ENCODE measurements at regions not wholly inside any gene's neighbourhood (a gene's known extent, or its start where the extent isn't known, plus 50 kb on each side); places are given as distances from the start of the nearest gene placed in this dataset.

DNA sequence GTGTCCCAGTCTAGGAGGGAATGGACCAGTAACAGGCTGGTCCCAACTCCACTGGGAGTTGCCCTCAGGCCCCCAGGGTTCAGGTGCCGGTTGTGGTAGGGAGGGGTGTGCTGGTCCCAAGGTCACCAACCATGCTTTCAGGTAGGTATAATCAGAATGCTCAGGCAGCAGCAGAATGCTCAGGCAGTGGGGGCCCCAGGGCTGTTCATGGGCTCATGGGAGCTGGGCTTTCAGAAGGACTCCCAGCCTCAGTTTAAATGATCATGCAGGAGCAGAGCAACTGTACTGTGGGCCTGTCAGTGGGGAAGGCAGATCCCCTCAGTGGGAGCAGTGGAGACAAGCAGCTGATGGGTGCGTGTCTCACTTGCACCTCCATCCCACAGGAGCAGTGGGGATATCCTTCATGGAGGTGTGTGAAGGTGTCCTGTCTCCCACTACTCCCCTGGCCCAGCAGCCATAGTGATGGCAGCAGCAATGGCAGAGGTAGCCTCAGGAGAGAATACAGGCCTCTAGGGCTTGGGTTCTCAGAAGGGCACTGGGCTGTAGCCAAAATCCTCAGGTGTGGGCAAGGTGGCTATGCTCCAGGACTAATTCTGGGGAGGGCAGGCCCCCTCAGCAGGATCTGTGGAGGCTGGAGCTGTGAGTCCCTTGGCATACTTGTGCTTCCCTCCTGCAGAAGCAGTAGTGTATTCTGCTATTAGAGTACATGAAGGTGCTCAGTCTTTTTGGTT, 917.3 kb upstream of the B3GALT2 start:
- intact Hi-C loops (cut with DNase I; ENCODE audit: low total_unique reads), result no loop called here
- H3K4me3 ChIP-seq, result no peak overlapping the region
- no peaks in the 10 kb centered on the region for H3K4me1 ChIP-seq
- TF ChIP-seq, protein P1, sequence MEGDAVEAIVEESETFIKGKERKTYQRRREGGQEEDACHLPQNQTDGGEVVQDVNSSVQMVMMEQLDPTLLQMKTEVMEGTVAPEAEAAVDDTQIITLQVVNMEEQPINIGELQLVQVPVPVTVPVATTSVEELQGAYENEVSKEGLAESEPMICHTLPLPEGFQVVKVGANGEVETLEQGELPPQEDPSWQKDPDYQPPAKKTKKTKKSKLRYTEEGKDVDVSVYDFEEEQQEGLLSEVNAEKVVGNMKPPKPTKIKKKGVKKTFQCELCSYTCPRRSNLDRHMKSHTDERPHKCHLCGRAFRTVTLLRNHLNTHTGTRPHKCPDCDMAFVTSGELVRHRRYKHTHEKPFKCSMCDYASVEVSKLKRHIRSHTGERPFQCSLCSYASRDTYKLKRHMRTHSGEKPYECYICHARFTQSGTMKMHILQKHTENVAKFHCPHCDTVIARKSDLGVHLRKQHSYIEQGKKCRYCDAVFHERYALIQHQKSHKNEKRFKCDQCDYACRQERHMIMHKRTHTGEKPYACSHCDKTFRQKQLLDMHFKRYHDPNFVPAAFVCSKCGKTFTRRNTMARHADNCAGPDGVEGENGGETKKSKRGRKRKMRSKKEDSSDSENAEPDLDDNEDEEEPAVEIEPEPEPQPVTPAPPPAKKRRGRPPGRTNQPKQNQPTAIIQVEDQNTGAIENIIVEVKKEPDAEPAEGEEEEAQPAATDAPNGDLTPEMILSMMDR (IDR thresholded peaks at IDR 0.05), result no peak
- no peaks in the 10 kb centered on the region for H3K36me3 ChIP-seq
- no peaks in the 10 kb centered on the region for H3K27me3 ChIP-seq
- DNase-seq, result no peak
- H3K9me3 ChIP-seq, result no peaks in the 10 kb centered on the region
- H3K27ac ChIP-seq, result no peak overlapping the region

DNA sequence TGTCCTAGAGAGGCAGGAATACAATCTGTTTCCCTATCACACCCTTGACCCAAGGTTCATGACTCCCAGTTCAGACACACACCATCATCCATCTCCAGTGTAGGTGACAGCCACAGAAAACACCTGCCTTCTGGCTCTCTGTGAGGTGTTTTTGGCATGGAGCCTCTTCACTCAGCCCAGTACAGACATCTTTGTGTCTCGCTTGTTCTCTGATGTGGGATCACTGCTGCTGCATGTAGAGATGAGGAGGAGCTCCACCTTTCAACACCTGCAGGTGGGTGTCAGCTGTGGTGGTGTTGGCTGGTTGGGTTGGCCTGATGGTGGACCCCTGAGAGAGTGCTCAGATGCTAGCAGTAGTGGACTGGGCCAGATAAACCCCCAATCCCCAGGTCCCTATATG, 916.7 kb upstream of the B3GALT2 start:
- no peak for DNase-seq
- intact Hi-C loops (cut with DNase I; ENCODE audit: low total_unique reads), result no loop called here

GRCh38 chr1:194102607-194103006, 916.2 kb upstream of the B3GALT2 start:
- Histone ChIP-seq H3K4me3 (no peak overlapping the region), H3K9me3 (no peaks in the 10 kb centered on the region), H3K4me1 (no peaks in the 10 kb centered on the region), H3K36me3 (no peaks in the 10 kb centered on the region), H3K27me3 (no peaks in the 10 kb centered on the region), H3K27ac (no peak overlapping the region)
- intact Hi-C loops (cut with DNase I; ENCODE audit: low total_unique reads), result no loop called here
- DNase-seq, result no peak
- TF ChIP-seq, protein P1 (IDR thresholded peaks at IDR 0.05), result no peak

More for the DNA sequence above, 916.7 kb upstream of the B3GALT2 start:
- no peak overlapping the region for H3K27ac ChIP-seq
- no peaks in the 10 kb centered on the region for H3K4me1 ChIP-seq
- no peaks in the 10 kb centered on the region for H3K36me3 ChIP-seq
- H3K9me3 ChIP-seq, result no peaks in the 10 kb centered on the region
- TF ChIP-seq, protein P1 (IDR thresholded peaks at IDR 0.05), result no peak
- no peaks in the 10 kb centered on the region for H3K27me3 ChIP-seq
- no peak overlapping the region for H3K4me3 ChIP-seq

DNA sequence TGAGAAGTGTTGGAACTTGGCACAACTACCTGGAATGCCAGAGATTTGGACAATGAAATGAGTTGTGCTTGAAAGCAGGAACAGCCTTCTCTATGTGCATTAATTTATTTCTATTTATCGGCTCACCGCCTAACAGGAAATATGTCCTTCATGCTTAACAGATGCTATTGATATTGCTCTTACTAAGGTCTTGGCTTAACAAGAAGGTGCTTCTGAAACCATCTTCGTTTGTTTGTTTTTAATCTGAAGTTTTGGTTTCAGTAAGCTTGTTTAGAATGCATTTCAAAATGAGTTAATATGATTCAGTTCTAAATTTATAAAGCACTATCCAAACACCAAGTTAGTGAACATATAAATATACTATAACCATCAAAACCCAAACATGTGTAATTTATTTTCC, 898.3 kb upstream of the B3GALT2 start:
- no peaks in the 10 kb centered on the region for H3K4me1 ChIP-seq
- intact Hi-C loops (cut with DNase I; ENCODE audit: low total_unique reads), result no loop called here
- H3K27me3 ChIP-seq, result no peaks in the 10 kb centered on the region
- H3K27ac ChIP-seq, result no peak overlapping the region
- TF ChIP-seq, protein P1 (IDR thresholded peaks at IDR 0.05), result no peak
- no peaks in the 10 kb centered on the region for H3K9me3 ChIP-seq
- DNase-seq, result no peak
- H3K4me3 ChIP-seq, result no peak overlapping the region
- no peaks in the 10 kb centered on the region for H3K36me3 ChIP-seq

DNA sequence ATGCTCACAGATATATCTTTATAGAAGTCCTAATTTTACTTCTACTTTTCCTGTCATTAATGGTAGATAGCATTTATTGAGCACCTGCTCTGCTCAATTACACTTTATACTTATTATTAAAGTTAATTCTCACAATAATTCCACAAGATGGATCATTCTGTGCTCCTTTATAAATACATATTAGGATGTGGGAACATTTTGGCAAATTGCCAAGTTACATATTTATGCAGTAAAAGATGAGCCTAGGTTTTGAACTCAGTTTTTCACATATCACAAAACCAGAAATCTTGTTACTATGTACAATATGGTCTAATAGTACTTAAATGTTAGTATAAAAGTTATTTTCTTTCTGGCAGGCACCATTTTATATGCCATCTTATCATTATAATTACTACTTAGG, 895.0 kb upstream of the B3GALT2 start:
- no peak overlapping the region for H3K27ac ChIP-seq
- no peak for DNase-seq
- no peaks in the 10 kb centered on the region for H3K9me3 ChIP-seq
- TF ChIP-seq, protein P1 (IDR thresholded peaks at IDR 0.05), result no peak
- H3K4me3 ChIP-seq, result no peak overlapping the region
- intact Hi-C loops (cut with DNase I; ENCODE audit: low total_unique reads), result no loop called here
- H3K36me3 ChIP-seq, result no peaks in the 10 kb centered on the region
- H3K27me3 ChIP-seq, result no peaks in the 10 kb centered on the region
- no peaks in the 10 kb centered on the region for H3K4me1 ChIP-seq

DNA sequence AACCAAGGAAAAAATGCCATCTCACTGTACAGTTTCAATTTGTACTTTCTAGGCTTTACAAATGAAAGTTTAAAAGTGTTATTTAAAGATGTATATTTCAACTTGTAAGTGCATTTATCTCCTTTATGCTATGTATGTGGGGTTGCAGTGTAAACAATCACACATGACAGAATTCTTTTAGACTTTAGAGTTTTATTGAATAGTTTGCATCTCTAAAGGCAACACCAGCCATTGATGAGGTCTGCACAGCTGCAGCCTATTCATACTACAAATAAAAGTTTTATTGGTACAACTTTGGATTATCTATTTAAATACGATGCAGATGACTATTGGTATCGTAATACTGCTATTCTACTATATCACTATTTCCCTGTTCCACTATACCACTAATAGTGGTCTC, 894.4 kb upstream of the B3GALT2 start:
- TF ChIP-seq, protein P1 (IDR thresholded peaks at IDR 0.05), result no peak

More for the DNA sequence above, 894.4 kb upstream of the B3GALT2 start:
- H3K27me3 ChIP-seq, result no peaks in the 10 kb centered on the region
- intact Hi-C loops (cut with DNase I; ENCODE audit: low total_unique reads), result no loop called here
- no peak overlapping the region for H3K27ac ChIP-seq
- H3K9me3 ChIP-seq, result no peaks in the 10 kb centered on the region
- H3K36me3 ChIP-seq, result no peaks in the 10 kb centered on the region
- H3K4me1 ChIP-seq, result no peaks in the 10 kb centered on the region
- no peak overlapping the region for H3K4me3 ChIP-seq
- DNase-seq, result no peak

All from tibial artery (tissue), 4 donors.